SK-N-SH treated with all-trans-retinoic acid at 6 μM for 48 hours (cell line): ENCODE measurements at regions not wholly inside any gene's neighbourhood (a gene's known extent, or its start where the extent isn't known, plus 50 kb on each side); places are given as distances from the start of the nearest gene placed in this dataset.

ENCODE experiments used
- ATAC-seq: fragments of 200-7000 bp; cut with Tn5 transposase; 3 replicates; pipeline ENCODE4 v1.9.1; 2020; ENCODE audit warnings: mild to moderate bottlenecking, moderate library complexity
- ARNTL ChIP-seq: fragments of 450-650 bp; formaldehyde crosslinking; IDR thresholded peaks from 2 replicates; pipeline ENCODE4 v1.5.0; 2020; ENCODE audit warnings: low read depth, mild to moderate bottlenecking, moderate library complexity, borderline replicate concordance
- CSDC2 ChIP-seq: fragments of 250-450 bp; sonication (Bioruptor Pico); IDR thresholded peaks from 2 replicates; pipeline ENCODE4 v1.5.0; 2020; ENCODE audit warnings: mild to moderate bottlenecking, moderate library complexity
- ESRRG ChIP-seq: fragments of 250-450 bp; sonication (Bioruptor Pico); IDR thresholded peaks from 2 replicates; pipeline ENCODE4 v1.6.1; 2021; ENCODE audit warnings: mild to moderate bottlenecking
- GLIS3 ChIP-seq: fragments of 250-450 bp; sonication (Bioruptor Pico); IDR thresholded peaks from 2 replicates; pipeline ENCODE4 v1.5.0; 2020; ENCODE audit warnings: mild to moderate bottlenecking, moderate library complexity
- ISL1 ChIP-seq: fragments of 250-450 bp; sonication (Bioruptor Pico); IDR thresholded peaks from 2 replicates; pipeline ENCODE4 v2.1.2; 2022; ENCODE audit warnings: mild to moderate bottlenecking, moderate library complexity
- OSR1 ChIP-seq: fragments of 250-450 bp; sonication (Bioruptor Pico); IDR thresholded peaks from 2 replicates; pipeline ENCODE4 v1.8.0; 2022; ENCODE audit warnings: moderate library complexity, mild to moderate bottlenecking, inconsistent platforms
- PATZ1 ChIP-seq: fragments of 250-450 bp; sonication (Bioruptor Pico); IDR thresholded peaks from 2 replicates; pipeline ENCODE4 v1.8.0; 2020; ENCODE audit warnings: mild to moderate bottlenecking, moderate library complexity, borderline replicate concordance
- PPARA ChIP-seq: fragments of 250-450 bp; sonication (Bioruptor Pico); IDR thresholded peaks from 2 replicates; pipeline ENCODE4 v1.5.0; 2020; ENCODE audit warnings: mild to moderate bottlenecking, borderline replicate concordance
- RARB ChIP-seq: fragments of 250-450 bp; sonication (Bioruptor Pico); IDR thresholded peaks from 2 replicates; pipeline ENCODE4 v1.8.0; 2021; ENCODE audit warnings: mild to moderate bottlenecking, moderate library complexity
- SNAI2 ChIP-seq: fragments of 250-450 bp; sonication (Bioruptor Pico); IDR thresholded peaks from 2 replicates; pipeline ENCODE4 v1.5.0; 2020; ENCODE audit warnings: mild to moderate bottlenecking, moderate library complexity
- TCF4 ChIP-seq: fragments of 250-450 bp; sonication (Bioruptor Pico); IDR thresholded peaks from 2 replicates; pipeline ENCODE4 v1.8.0; 2021; ENCODE audit warnings: mild to moderate bottlenecking, moderate library complexity, borderline replicate concordance
- TOX ChIP-seq: fragments of 250-450 bp; sonication (Bioruptor Pico); IDR thresholded peaks from 2 replicates; pipeline ENCODE4 v1.8.0; 2021; ENCODE audit warnings: mild to moderate bottlenecking, moderate library complexity, borderline replicate concordance
- TSHZ2 ChIP-seq: fragments of 250-450 bp; sonication (Bioruptor Pico); IDR thresholded peaks from 2 replicates; pipeline ENCODE4 v1.5.0; 2020; ENCODE audit warnings: mild to moderate bottlenecking, moderate library complexity
- ZC3H10 ChIP-seq: fragments of 250-450 bp; sonication (Bioruptor Pico); IDR thresholded peaks from 2 replicates; pipeline ENCODE4 v1.5.1; 2021; ENCODE audit warnings: mild to moderate bottlenecking, moderate library complexity
- ZFP3 ChIP-seq: fragments of 250-450 bp; sonication (Bioruptor Pico); IDR thresholded peaks from 2 replicates; pipeline ENCODE4 v1.5.0; 2020; ENCODE audit warnings: mild to moderate bottlenecking, moderate library complexity
- ZFP30 ChIP-seq: fragments of 450-650 bp; formaldehyde crosslinking; IDR thresholded peaks from 2 replicates; pipeline ENCODE4 v1.5.0; 2022; ENCODE audit warnings: mild to moderate bottlenecking, moderate library complexity
- ZNF565 ChIP-seq: fragments of 450-650 bp; formaldehyde crosslinking; conservative IDR thresholded peaks from 2 replicates; pipeline ENCODE4 v1.5.0; 2020; ENCODE audit warnings: low read depth, mild to moderate bottlenecking, moderate library complexity
- ZNF70 ChIP-seq: fragments of 450-650 bp; formaldehyde crosslinking; IDR thresholded peaks from 2 replicates; pipeline ENCODE4 v1.5.0; 2020; ENCODE audit warnings: mild to moderate bottlenecking, moderate library complexity
- ZNF8 ChIP-seq: fragments of 450-650 bp; formaldehyde crosslinking; IDR thresholded peaks from 2 replicates; pipeline ENCODE4 v1.5.0; 2020; ENCODE audit warnings: mild to moderate bottlenecking, moderate library complexity
- TF ChIP-seq, protein P1 (sequence below): fragments of 250-450 bp; sonication (Bioruptor Pico); IDR thresholded peaks from 2 replicates; pipeline ENCODE4 v1.8.0; 2021; ENCODE audit warnings: low read depth, mild to moderate bottlenecking, moderate library complexity, borderline replicate concordance
- TF ChIP-seq, protein P2 (sequence below): fragments of 250-450 bp; sonication (Bioruptor Pico); IDR thresholded peaks from 2 replicates; pipeline ENCODE4 v1.5.1; 2021; ENCODE audit warnings: mild to moderate bottlenecking, moderate library complexity

DNA sequence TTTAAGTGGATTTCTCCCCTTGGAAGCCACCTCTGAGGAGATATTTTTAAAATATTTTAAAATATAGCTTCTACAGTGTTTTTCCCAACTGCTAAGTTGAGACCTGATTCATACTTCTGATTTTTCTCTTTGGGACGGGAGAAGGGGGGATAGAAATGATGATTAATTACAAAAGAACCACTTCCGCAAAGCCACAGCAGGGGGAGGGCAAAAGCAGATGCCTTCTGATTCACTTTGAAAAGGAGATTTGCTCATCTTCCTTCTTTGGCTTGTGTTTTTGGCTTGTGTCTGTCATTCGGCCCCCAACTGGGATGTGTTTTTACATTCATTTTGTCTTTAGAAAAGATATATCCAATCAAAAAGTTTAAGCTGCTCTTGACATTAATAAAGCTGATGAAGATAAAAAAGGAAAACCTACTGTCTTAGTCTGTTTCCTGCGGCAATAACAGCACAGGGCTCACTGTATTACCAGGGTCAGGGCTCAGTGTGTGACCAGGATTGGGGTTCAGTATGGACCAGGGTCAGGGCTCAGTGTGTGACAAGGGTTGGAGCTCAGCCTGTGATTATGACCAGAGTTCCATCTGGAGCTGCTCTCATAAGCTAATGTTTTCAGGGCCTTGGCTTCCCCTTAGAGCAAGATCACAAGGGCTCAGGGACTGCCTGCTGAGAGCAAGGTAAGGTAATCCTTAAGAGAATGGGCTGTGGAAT lies 223.2 kb downstream of the MTHFS start (continued):
- TF ChIP-seq OSR1 (no peak), ZFP30 (CRISPR knock-in tag) (no peak), ZNF70 (no peak), ESRRG (CRISPR knock-in tag) (no peak), SNAI2 (CRISPR knock-in tag) (no peak), ZC3H10 (CRISPR knock-in tag) (no peak)

GRCh38 chr15:79674124-79674465 lies 222.7 kb downstream of the MTHFS start:
- ATAC-seq = no peak
- no peak for TF ChIP-seq ZNF8 (CRISPR knock-in tag)
- TF ChIP-seq, protein P1, sequence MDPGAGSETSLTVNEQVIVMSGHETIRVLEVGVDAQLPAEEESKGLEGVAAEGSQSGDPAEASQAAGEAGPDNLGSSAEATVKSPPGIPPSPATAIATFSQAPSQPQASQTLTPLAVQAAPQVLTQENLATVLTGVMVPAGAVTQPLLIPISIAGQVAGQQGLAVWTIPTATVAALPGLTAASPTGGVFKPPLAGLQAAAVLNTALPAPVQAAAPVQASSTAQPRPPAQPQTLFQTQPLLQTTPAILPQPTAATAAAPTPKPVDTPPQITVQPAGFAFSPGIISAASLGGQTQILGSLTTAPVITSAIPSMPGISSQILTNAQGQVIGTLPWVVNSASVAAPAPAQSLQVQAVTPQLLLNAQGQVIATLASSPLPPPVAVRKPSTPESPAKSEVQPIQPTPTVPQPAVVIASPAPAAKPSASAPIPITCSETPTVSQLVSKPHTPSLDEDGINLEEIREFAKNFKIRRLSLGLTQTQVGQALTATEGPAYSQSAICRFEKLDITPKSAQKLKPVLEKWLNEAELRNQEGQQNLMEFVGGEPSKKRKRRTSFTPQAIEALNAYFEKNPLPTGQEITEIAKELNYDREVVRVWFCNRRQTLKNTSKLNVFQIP (CRISPR knock-in tag) = no peak
- no peak for TF ChIP-seq ZNF70
- TF ChIP-seq ISL1 (CRISPR knock-in tag) = no peak
- no peak for TF ChIP-seq RARB (CRISPR knock-in tag)
- no peak for TF ChIP-seq TCF4 (CRISPR knock-in tag)
- no peak for TF ChIP-seq ESRRG (CRISPR knock-in tag)
- TF ChIP-seq ZC3H10 (CRISPR knock-in tag) = no peak

GRCh38 chr15:79675982-79676381 lies 220.8 kb downstream of the MTHFS start:
- TF ChIP-seq TCF4 (CRISPR knock-in tag) = no peak
- TF ChIP-seq ZNF70 = no peak
- no peak for TF ChIP-seq OSR1
- TF ChIP-seq PPARA (CRISPR knock-in tag) = no peak
- TF ChIP-seq TOX (CRISPR knock-in tag) = no peak
- no peak for TF ChIP-seq ZFP30 (CRISPR knock-in tag)
- TF ChIP-seq, protein P1 (CRISPR knock-in tag) = no peak
- TF ChIP-seq ZFP3 (CRISPR knock-in tag) = no peak
- TF ChIP-seq PATZ1 = no peak
- ATAC-seq = no peak

- TF ChIP-seq ZFP30 (CRISPR knock-in tag) = no peak
- TF ChIP-seq ZNF565 = no peak
- TF ChIP-seq ISL1 (CRISPR knock-in tag) = no peak
- TF ChIP-seq ZNF8 (CRISPR knock-in tag) = no peak
- TF ChIP-seq, protein P1 (CRISPR knock-in tag) = no peak
- no peak for TF ChIP-seq CSDC2 (CRISPR knock-in tag)
- TF ChIP-seq TSHZ2 (CRISPR knock-in tag) = no peak
- TF ChIP-seq GLIS3 (CRISPR knock-in tag) = no peak
- TF ChIP-seq ZNF70 = no peak
- TF ChIP-seq ESRRG (CRISPR knock-in tag) = no peak
- no peak for TF ChIP-seq SNAI2 (CRISPR knock-in tag)
- TF ChIP-seq, protein P2, sequence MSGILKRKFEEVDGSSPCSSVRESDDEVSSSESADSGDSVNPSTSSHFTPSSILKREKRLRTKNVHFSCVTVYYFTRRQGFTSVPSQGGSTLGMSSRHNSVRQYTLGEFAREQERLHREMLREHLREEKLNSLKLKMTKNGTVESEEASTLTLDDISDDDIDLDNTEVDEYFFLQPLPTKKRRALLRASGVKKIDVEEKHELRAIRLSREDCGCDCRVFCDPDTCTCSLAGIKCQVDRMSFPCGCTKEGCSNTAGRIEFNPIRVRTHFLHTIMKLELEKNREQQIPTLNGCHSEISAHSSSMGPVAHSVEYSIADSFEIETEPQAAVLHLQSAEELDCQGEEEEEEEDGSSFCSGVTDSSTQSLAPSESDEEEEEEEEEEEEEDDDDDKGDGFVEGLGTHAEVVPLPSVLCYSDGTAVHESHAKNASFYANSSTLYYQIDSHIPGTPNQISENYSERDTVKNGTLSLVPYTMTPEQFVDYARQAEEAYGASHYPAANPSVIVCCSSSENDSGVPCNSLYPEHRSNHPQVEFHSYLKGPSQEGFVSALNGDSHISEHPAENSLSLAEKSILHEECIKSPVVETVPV (CRISPR knock-in tag) = no peak
- TF ChIP-seq RARB (CRISPR knock-in tag) = no peak
- no peak for TF ChIP-seq PPARA (CRISPR knock-in tag)
- TF ChIP-seq ARNTL = no peak
- TF ChIP-seq, all 23 proteins: peak for 0
- no peak for ATAC-seq
These were observed 220.2 kb downstream of the MTHFS start for GRCh38 chr15:79676621-79677020.
